ENCODE measurements at regions not wholly inside any gene's neighbourhood (a gene's known extent, or its start where the extent isn't known, plus 50 kb on each side); places are given as distances from the start of the nearest gene placed in this dataset.

DNA sequence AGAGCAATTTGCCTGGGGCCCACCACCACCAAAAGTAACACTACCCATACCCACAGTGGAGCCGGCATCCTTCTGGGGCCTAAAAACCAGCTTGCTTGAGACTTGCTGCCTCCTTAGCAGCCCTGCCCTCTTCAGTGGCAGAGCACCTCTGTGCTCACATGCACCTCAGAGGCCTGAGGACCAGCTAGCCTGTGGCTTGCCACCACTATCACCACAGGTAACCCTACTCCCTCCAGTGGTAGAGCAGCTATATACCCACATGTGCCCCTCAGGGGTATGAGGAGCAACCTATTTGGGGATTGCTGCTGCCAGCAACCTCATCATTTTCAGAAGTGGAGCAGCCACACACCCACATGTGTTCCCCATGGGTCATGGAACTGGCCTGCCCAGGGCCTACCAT is 111.4 kb upstream of the SPRY2 start:
- no peak overlapping the region for H3K9ac ChIP-seq (ENCODE audit: low read depth in 2 of 2, low read length in 2 of 2)
- no peak overlapping the region for H3K27ac ChIP-seq
- H3K36me3 ChIP-seq = no peaks in the 10 kb centered on the region
- no peaks in the 10 kb centered on the region for H3K27me3 ChIP-seq
- no peak for DNase-seq
- TF ChIP-seq, protein P1, sequence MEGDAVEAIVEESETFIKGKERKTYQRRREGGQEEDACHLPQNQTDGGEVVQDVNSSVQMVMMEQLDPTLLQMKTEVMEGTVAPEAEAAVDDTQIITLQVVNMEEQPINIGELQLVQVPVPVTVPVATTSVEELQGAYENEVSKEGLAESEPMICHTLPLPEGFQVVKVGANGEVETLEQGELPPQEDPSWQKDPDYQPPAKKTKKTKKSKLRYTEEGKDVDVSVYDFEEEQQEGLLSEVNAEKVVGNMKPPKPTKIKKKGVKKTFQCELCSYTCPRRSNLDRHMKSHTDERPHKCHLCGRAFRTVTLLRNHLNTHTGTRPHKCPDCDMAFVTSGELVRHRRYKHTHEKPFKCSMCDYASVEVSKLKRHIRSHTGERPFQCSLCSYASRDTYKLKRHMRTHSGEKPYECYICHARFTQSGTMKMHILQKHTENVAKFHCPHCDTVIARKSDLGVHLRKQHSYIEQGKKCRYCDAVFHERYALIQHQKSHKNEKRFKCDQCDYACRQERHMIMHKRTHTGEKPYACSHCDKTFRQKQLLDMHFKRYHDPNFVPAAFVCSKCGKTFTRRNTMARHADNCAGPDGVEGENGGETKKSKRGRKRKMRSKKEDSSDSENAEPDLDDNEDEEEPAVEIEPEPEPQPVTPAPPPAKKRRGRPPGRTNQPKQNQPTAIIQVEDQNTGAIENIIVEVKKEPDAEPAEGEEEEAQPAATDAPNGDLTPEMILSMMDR (IDR thresholded peaks at IDR 0.05) = no peak
- intact Hi-C loops (cut with DNase I) = no loop called here
- no peaks in the 10 kb centered on the region for H3K9me3 ChIP-seq
- H3K4me3 ChIP-seq = no peak overlapping the region
- no peaks in the 10 kb centered on the region for H3K4me1 ChIP-seq

DNA sequence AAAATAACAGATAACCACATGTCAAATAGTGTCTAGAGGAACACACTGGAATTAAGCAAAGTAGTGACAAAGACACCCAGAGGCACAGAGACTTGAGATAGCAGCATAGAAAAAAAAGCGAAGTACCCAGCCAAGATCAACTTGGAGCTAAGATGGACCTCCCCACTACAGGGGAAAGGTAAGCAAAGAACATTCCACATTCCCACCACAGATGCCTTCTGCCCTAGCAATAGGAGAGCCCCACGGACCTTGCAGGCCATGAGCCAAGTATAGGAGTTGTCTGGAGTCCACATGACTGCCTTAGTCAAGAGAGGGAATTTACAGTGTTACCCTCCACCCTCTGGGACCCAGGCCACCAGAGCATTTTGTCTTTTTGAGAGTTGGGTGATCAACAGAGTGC is 110.7 kb upstream of the SPRY2 start:
- intact Hi-C loops (cut with DNase I) = no loop called here
- H3K4me3 ChIP-seq = no peak overlapping the region
- no peaks in the 10 kb centered on the region for H3K36me3 ChIP-seq
- H3K4me1 ChIP-seq = no peaks in the 10 kb centered on the region
- H3K27ac ChIP-seq = no peak overlapping the region
- TF ChIP-seq, protein P1 (IDR thresholded peaks at IDR 0.05) = no peak
- no peak for DNase-seq
- H3K27me3 ChIP-seq = no peaks in the 10 kb centered on the region
- no peak overlapping the region for H3K9ac ChIP-seq (ENCODE audit: low read depth in 2 of 2, low read length in 2 of 2)
- no peaks in the 10 kb centered on the region for H3K9me3 ChIP-seq

DNA sequence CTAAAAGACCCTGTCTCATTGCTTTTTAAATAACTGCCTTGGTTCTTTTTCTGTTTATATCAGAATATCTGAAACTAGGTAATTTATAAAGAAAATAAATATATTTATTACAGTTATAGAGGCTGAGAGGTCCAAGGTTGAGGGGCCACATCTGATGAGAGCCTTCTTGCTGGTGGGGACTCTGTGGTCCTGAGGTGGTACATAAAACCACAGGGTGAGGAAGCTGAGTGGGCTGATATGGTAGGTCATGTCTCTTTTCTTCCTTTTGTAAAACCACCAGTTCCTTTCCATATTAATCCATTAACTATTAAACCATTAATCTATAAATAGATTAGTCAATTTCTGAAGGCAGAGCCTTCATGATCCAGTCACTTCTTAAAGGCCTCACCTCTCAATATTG is 109.5 kb upstream of the SPRY2 start:
- H3K4me1 ChIP-seq = no peaks in the 10 kb centered on the region
- intact Hi-C loops (cut with DNase I) = no loop called here
- H3K9me3 ChIP-seq = no peaks in the 10 kb centered on the region
- no peak overlapping the region for H3K27ac ChIP-seq
- H3K36me3 ChIP-seq = no peaks in the 10 kb centered on the region
- TF ChIP-seq, protein P1 (IDR thresholded peaks at IDR 0.05) = no peak
- DNase-seq = no peak
- H3K4me3 ChIP-seq = no peak overlapping the region
- no peak overlapping the region for H3K9ac ChIP-seq (ENCODE audit: low read depth in 2 of 2, low read length in 2 of 2)
- no peaks in the 10 kb centered on the region for H3K27me3 ChIP-seq

DNA sequence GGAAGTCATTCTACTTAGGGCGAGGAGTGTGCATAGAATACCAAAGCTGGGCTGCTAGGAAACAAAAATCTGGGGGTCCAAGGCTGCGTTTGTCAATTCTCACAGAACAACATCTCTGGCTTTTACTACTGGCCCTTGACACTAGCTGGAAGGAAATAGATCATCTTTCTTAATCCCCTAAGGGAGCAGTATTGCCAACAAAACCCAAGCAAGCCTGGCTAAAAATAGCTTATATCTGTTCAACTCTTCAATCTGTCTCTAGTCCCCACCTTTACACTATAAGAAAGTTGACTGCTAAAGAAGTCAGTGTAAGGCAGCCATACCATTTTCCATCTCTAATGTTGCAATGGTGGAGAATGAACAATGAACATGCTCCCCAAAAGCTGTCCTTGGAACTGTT is 107.8 kb upstream of the SPRY2 start:
- Histone ChIP-seq H3K9ac (ENCODE audit: low read depth in 2 of 2, low read length in 2 of 2) (no peak overlapping the region), H3K4me1 (no peaks in the 10 kb centered on the region), H3K36me3 (no peaks in the 10 kb centered on the region), H3K4me3 (no peak overlapping the region), H3K9me3 (no peaks in the 10 kb centered on the region), H3K27ac (no peak overlapping the region), H3K27me3 (no peaks in the 10 kb centered on the region)
- TF ChIP-seq, protein P1 (IDR thresholded peaks at IDR 0.05) = no peak
- intact Hi-C loops (cut with DNase I) = no loop called here
- no peak for DNase-seq

DNA sequence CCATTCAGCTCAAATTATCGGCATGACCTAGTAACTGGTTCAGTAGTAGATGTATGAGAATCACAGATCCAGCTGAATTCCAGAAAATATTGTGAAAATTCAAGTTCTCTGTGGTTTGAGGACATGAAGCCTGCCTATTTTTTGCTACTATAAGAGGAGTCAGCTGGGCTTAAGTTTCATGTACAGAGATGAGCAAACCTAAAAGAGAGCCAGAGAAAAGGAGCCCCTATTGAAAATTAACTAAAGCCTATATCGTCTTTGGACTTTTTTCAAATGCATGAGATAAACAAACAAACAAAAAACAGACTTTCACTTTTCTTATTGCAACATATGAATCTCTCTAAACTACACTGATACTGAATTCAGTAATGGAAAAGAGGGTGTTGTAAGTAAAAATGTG is 106.8 kb upstream of the SPRY2 start:
- TF ChIP-seq, protein P1 (IDR thresholded peaks at IDR 0.05) = no peak
- DNase-seq = no peak
- no peaks in the 10 kb centered on the region for H3K9me3 ChIP-seq
- no peaks in the 10 kb centered on the region for H3K4me1 ChIP-seq
- no peak overlapping the region for H3K9ac ChIP-seq (ENCODE audit: low read depth in 2 of 2, low read length in 2 of 2)
- intact Hi-C loops (cut with DNase I) = no loop called here
- H3K4me3 ChIP-seq = no peak overlapping the region
- H3K27ac ChIP-seq = no peak overlapping the region
- no peaks in the 10 kb centered on the region for H3K27me3 ChIP-seq
- H3K36me3 ChIP-seq = no peaks in the 10 kb centered on the region

Data from colonic mucosa (tissue), 4 donors.